AG10803 (cell line): ENCODE measurements at regions not wholly inside any gene's neighbourhood (a gene's known extent, or its start where the extent isn't known, plus 50 kb on each side); places are given as distances from the start of the nearest gene placed in this dataset.

Source experiments
- DNase-seq: peaks from one replicate; pipeline ENCODE4 v3.0.0; 2010; ENCODE audit warnings: low read depth
- H3K4me3 ChIP-seq: 2 replicates; pipeline ENCODE4 v1.5.1; 2011; ENCODE audit warnings: mild to moderate bottlenecking, low read length, control low read depth
- TF ChIP-seq, protein P1 (sequence below): conservative IDR thresholded peaks from 2 replicates; pipeline ENCODE4 v1.5.1; 2011; ENCODE audit warnings: mild to moderate bottlenecking, low read length, control low read depth, inconsistent platforms

DNA sequence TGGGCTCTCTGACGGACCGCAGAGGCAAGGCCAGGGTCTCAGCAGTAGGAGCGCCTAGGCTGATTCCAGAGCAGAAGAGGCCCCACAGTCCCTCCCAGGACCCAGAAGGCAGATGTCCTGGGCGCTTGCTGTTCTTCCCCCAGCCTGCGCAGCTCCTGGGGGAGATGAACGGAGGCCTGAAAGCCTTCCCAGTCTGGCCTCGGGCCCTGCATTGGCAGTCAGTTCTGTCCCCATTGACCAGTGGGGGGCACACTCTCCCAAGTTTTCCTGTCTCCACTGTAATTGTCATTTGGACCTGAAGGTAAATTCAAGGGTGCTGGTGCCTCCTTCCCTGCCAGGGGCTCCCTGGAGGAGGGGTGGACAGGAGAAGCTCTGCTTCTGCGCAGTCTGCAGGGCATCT is 345.7 kb downstream of the CYP26B1 start:
- TF ChIP-seq, protein P1, sequence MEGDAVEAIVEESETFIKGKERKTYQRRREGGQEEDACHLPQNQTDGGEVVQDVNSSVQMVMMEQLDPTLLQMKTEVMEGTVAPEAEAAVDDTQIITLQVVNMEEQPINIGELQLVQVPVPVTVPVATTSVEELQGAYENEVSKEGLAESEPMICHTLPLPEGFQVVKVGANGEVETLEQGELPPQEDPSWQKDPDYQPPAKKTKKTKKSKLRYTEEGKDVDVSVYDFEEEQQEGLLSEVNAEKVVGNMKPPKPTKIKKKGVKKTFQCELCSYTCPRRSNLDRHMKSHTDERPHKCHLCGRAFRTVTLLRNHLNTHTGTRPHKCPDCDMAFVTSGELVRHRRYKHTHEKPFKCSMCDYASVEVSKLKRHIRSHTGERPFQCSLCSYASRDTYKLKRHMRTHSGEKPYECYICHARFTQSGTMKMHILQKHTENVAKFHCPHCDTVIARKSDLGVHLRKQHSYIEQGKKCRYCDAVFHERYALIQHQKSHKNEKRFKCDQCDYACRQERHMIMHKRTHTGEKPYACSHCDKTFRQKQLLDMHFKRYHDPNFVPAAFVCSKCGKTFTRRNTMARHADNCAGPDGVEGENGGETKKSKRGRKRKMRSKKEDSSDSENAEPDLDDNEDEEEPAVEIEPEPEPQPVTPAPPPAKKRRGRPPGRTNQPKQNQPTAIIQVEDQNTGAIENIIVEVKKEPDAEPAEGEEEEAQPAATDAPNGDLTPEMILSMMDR, result peak; percentile 81
- peak; percentile 71 for DNase-seq
- H3K4me3 ChIP-seq, result no peak overlapping the region

- DNase-seq, result no peak
- no peak overlapping the region for H3K4me3 ChIP-seq
- TF ChIP-seq, protein P1, result no peak
Measured at GRCh38 chr2:71801556-71801955, 346.1 kb downstream of the CYP26B1 start.

GRCh38 chr2:71800851-71801250 is 346.8 kb downstream of the CYP26B1 start:
- no peak overlapping the region for H3K4me3 ChIP-seq
- TF ChIP-seq, protein P1, result no peak
- DNase-seq, result no peak

DNA sequence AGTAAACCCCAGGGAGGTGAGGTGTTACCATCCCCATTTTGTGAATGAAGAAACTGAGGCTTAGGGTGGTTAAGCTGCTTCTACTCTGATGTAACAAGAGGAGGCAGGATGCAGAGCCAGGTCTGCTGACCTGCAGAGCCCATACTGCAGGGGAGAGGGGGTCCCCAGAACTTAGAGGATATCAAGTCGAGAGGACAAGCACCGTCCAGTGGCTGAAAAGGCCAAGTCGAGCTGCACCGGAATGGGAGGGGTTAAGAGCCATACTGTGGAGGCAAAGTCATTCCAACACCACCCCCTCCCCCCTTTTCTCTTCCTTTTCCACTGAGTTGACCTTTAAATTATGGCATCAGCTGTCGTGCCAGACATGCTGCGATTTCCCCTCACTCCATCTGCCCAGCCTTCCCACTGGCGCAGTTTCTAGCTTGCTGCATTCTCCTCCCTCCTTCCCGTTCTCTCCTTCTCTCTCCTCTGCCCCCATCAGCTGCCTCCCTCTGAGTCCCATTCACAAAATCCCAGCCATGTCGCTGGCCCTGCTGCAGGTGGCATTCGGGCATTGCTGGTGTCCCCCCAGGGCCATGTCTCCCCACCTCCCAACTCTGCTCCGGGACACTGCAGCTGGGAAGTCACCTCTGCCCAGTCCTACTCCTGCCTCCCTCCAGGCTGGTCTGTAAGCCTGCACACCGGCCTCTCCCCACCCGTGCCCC is 346.9 kb downstream of the DYSF start:
- TF ChIP-seq, protein P1, result no peak
- no peak overlapping the region for H3K4me3 ChIP-seq
- no peak for DNase-seq

DNA sequence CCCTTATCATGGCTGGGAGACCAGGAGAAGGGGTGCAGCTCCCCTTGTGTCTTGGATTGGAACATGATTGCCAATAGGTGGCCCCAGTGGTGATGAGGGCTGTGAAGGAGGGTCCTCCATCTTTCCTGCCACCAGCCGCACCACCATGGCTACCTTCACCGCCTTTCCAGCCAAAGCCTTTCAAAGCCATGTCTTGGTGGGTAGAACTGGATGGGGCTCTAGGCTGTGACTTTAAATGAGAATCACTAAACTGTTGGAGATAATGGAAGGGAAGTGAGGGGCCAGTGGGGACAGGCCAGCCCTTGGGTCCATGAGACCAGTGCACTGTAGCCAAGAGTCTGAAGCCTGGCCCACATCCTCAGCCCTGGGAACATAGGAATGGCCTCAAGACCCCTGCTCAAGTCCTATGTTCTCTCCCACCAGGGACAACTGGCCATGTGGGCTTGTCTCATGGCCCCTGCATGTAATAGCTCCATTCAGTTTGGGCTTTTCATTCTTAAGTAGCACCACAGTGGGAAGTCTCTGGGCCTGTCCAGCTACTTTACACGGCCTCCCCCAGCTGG is 345.7 kb downstream of the DYSF start:
- H3K4me3 ChIP-seq, result no peak overlapping the region
- TF ChIP-seq, protein P1, result no peak
- DNase-seq, result no peak

DNA sequence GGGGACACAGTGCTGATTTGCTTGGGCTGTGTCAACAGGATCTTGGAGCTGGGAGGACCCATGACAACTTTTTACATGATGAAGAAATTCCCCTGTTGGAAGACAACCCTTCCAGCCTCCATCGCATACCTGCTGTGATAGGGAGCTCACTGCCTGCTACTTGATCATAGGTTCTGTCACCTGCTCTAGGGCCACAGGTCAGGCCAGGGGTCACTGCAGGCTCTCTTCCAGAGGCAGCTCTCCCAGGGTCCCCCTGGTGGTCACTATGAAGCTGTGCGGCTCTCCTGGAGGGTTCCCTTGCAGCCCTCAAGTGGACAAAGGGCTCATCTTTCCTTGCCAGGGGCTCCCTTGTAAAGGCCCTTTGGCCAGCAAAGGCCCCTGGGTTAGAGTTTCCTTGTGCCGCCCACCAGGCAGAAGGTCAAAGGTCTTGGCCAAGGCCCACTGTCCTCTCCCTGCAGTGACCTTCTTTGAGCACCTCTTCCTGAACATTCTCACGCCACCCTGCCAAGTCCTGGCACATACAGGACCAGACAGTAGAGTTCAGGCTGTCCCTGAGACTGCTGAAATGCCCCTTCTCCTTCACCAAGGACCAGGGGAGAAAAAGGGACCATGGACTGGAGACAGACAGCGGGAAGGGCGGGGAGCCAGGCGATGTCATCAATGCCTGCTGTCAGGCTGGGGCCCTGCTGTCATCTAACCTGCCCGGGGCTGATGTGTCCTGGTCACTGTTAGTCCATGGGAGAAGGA is 345.1 kb downstream of the DYSF start:
- TF ChIP-seq, protein P1, result peak; percentile 88
- H3K4me3 ChIP-seq, result no peak overlapping the region
- DNase-seq, result peak; percentile 31
